ENCODE measurements at regions not wholly inside any gene's neighbourhood (a gene's known extent, or its start where the extent isn't known, plus 50 kb on each side); places are given as distances from the start of the nearest gene placed in this dataset.

- Histone ChIP-seq H3K9me3 (ENCODE audit: control insufficient read depth, low read length) (no peaks in the 10 kb centered on the region), H3K36me3 (ENCODE audit: control insufficient read depth in 1 of 2, insufficient read depth in 2 of 2, low read length in 1 of 2) (no peaks in the 10 kb centered on the region), H3K4me3 (ENCODE audit: low read length in 2 of 2) (no peak overlapping the region), H3K4me1 (ENCODE audit: control insufficient read depth in 1 of 2, insufficient read depth in 2 of 2, low read length in 2 of 2) (no peaks in the 10 kb centered on the region), H3K27ac (ENCODE audit: low read depth in 1 of 2, low read length in 2 of 2) (no peak overlapping the region), H3K27me3 (ENCODE audit: control insufficient read depth in 1 of 2, insufficient read depth in 2 of 2, low read length in 1 of 2) (no peaks in the 10 kb centered on the region)
- ATAC-seq (ENCODE audit: low FRiP score) (no peak), DNase-seq (no peak)
- intact Hi-C loops (cut with DNase I), result no loop called here
- 62 to 68% methylated on average over 4 of the region's 4 CpGs for WGBS, 2 donors
Observed at GRCh38 chr2:17125989-17126620, 392.1 kb downstream of the RAD51AP2 start.

GRCh38 chr2:17124575-17125318 is 393.5 kb downstream of the RAD51AP2 start:
- 66 to 67% methylated on average over 1 of the region's 1 CpG for WGBS, 2 donors
- ATAC-seq (ENCODE audit: low FRiP score) (no peak), DNase-seq (no peak)
- H3K27ac ChIP-seq (ENCODE audit: low read depth in 1 of 2, low read length in 2 of 2), result no peak overlapping the region
- no peaks in the 10 kb centered on the region for H3K27me3 ChIP-seq (ENCODE audit: control insufficient read depth in 1 of 2, insufficient read depth in 2 of 2, low read length in 1 of 2)
- no peaks in the 10 kb centered on the region for H3K36me3 ChIP-seq (ENCODE audit: control insufficient read depth in 1 of 2, insufficient read depth in 2 of 2, low read length in 1 of 2)
- no peaks in the 10 kb centered on the region for H3K4me1 ChIP-seq (ENCODE audit: control insufficient read depth in 1 of 2, insufficient read depth in 2 of 2, low read length in 2 of 2)
- no peaks in the 10 kb centered on the region for H3K9me3 ChIP-seq (ENCODE audit: control insufficient read depth, low read length)
- no peak overlapping the region for H3K4me3 ChIP-seq (ENCODE audit: low read length in 2 of 2)
- intact Hi-C loops (cut with DNase I), result no loop called here

- Histone ChIP-seq H3K9me3 (ENCODE audit: control insufficient read depth, low read length) (no peaks in the 10 kb centered on the region), H3K27me3 (ENCODE audit: control insufficient read depth in 1 of 2, insufficient read depth in 2 of 2, low read length in 1 of 2) (no peaks in the 10 kb centered on the region), H3K4me1 (ENCODE audit: control insufficient read depth in 1 of 2, insufficient read depth in 2 of 2, low read length in 2 of 2) (no peaks in the 10 kb centered on the region), H3K27ac (ENCODE audit: low read depth in 1 of 2, low read length in 2 of 2) (no peak overlapping the region), H3K36me3 (ENCODE audit: control insufficient read depth in 1 of 2, insufficient read depth in 2 of 2, low read length in 1 of 2) (no peaks in the 10 kb centered on the region), H3K4me3 (ENCODE audit: low read length in 2 of 2) (no peak overlapping the region)
- DNase-seq (no peak), ATAC-seq (ENCODE audit: low FRiP score) (no peak)
- WGBS, 2 donors, result 50 to 54% methylated on average over 7 of the region's 7 CpGs
- intact Hi-C loops (cut with DNase I), result no loop called here
Observed at GRCh38 chr2:17122887-17123501, 395.2 kb downstream of the RAD51AP2 start.

- intact Hi-C loops (cut with DNase I), result no loop called here
- DNase-seq (no peak), ATAC-seq (ENCODE audit: low FRiP score) (no peak)
- H3K27me3 ChIP-seq (ENCODE audit: control insufficient read depth in 1 of 2, insufficient read depth in 2 of 2, low read length in 1 of 2), result no peaks in the 10 kb centered on the region
- 44 to 45% methylated on average over 1 of the region's 1 CpG for WGBS, 2 donors
- no peaks in the 10 kb centered on the region for H3K4me1 ChIP-seq (ENCODE audit: control insufficient read depth in 1 of 2, insufficient read depth in 2 of 2, low read length in 2 of 2)
- H3K4me3 ChIP-seq (ENCODE audit: low read length in 2 of 2), result no peak overlapping the region
- no peaks in the 10 kb centered on the region for H3K36me3 ChIP-seq (ENCODE audit: control insufficient read depth in 1 of 2, insufficient read depth in 2 of 2, low read length in 1 of 2)
- H3K27ac ChIP-seq (ENCODE audit: low read depth in 1 of 2, low read length in 2 of 2), result no peak overlapping the region
- H3K9me3 ChIP-seq (ENCODE audit: control insufficient read depth, low read length), result no peaks in the 10 kb centered on the region
Observed at GRCh38 chr2:17115466-17115865, 402.8 kb downstream of the RAD51AP2 start.

- DNase-seq, result no peak
Observed at GRCh38 chr2:17115042-17115441, 403.2 kb downstream of the RAD51AP2 start.

GRCh38 chr2:17107871-17108270 is 410.4 kb downstream of the RAD51AP2 start:
- H3K27ac ChIP-seq (ENCODE audit: low read depth in 1 of 2, low read length in 2 of 2), result no peak overlapping the region
- H3K36me3 ChIP-seq (ENCODE audit: control insufficient read depth in 1 of 2, insufficient read depth in 2 of 2, low read length in 1 of 2), result no peaks in the 10 kb centered on the region
- 35 to 37% methylated on average over 2 of the region's 2 CpGs for WGBS, 2 donors
- no peaks in the 10 kb centered on the region for H3K9me3 ChIP-seq (ENCODE audit: control insufficient read depth, low read length)
- no peak for DNase-seq
- no peaks in the 10 kb centered on the region for H3K4me1 ChIP-seq (ENCODE audit: control insufficient read depth in 1 of 2, insufficient read depth in 2 of 2, low read length in 2 of 2)
- no peaks in the 10 kb centered on the region for H3K27me3 ChIP-seq (ENCODE audit: control insufficient read depth in 1 of 2, insufficient read depth in 2 of 2, low read length in 1 of 2)
- intact Hi-C loops (cut with DNase I), result no loop called here
- no peak for ATAC-seq (ENCODE audit: low FRiP score)
- no peak overlapping the region for H3K4me3 ChIP-seq (ENCODE audit: low read length in 2 of 2)

More at GRCh38 chr2:17115042-17115441, 403.2 kb downstream of the RAD51AP2 start:
- no peak overlapping the region for H3K27ac ChIP-seq (ENCODE audit: low read depth in 1 of 2, low read length in 2 of 2)
- no peak for ATAC-seq (ENCODE audit: low FRiP score)
- WGBS, 2 donors, result 22 to 30% methylated on average over 2 of the region's 2 CpGs
- H3K36me3 ChIP-seq (ENCODE audit: control insufficient read depth in 1 of 2, insufficient read depth in 2 of 2, low read length in 1 of 2), result no peaks in the 10 kb centered on the region
- no peaks in the 10 kb centered on the region for H3K4me1 ChIP-seq (ENCODE audit: control insufficient read depth in 1 of 2, insufficient read depth in 2 of 2, low read length in 2 of 2)
- no peak overlapping the region for H3K4me3 ChIP-seq (ENCODE audit: low read length in 2 of 2)
- H3K9me3 ChIP-seq (ENCODE audit: control insufficient read depth, low read length), result no peaks in the 10 kb centered on the region
- H3K27me3 ChIP-seq (ENCODE audit: control insufficient read depth in 1 of 2, insufficient read depth in 2 of 2, low read length in 1 of 2), result no peaks in the 10 kb centered on the region
- intact Hi-C loops (cut with DNase I), result no loop called here

GRCh38 chr2:17107151-17107550 is 411.1 kb downstream of the RAD51AP2 start:
- Histone ChIP-seq H3K27me3 (ENCODE audit: control insufficient read depth in 1 of 2, insufficient read depth in 2 of 2, low read length in 1 of 2) (no peaks in the 10 kb centered on the region), H3K27ac (ENCODE audit: low read depth in 1 of 2, low read length in 2 of 2) (no peak overlapping the region)

GRCh38 chr2:17106418-17106817 is 411.8 kb downstream of the RAD51AP2 start:
- Histone ChIP-seq H3K9me3 (ENCODE audit: control insufficient read depth, low read length) (no peaks in the 10 kb centered on the region), H3K27ac (ENCODE audit: low read depth in 1 of 2, low read length in 2 of 2) (no peak overlapping the region), H3K27me3 (ENCODE audit: control insufficient read depth in 1 of 2, insufficient read depth in 2 of 2, low read length in 1 of 2) (no peaks in the 10 kb centered on the region), H3K4me1 (ENCODE audit: control insufficient read depth in 1 of 2, insufficient read depth in 2 of 2, low read length in 2 of 2) (no peaks in the 10 kb centered on the region), H3K4me3 (ENCODE audit: low read length in 2 of 2) (no peak overlapping the region), H3K36me3 (ENCODE audit: control insufficient read depth in 1 of 2, insufficient read depth in 2 of 2, low read length in 1 of 2) (no peaks in the 10 kb centered on the region)
- intact Hi-C loops (cut with DNase I), result no loop called here
- no peak for DNase-seq
- ATAC-seq (ENCODE audit: low FRiP score), result no peak
- WGBS, 2 donors, result 79 to 92% methylated on average over 1 of the region's 1 CpG

More at GRCh38 chr2:17107151-17107550, 411.1 kb downstream of the RAD51AP2 start:
- H3K36me3 ChIP-seq (ENCODE audit: control insufficient read depth in 1 of 2, insufficient read depth in 2 of 2, low read length in 1 of 2), result no peaks in the 10 kb centered on the region
- no peak overlapping the region for H3K4me3 ChIP-seq (ENCODE audit: low read length in 2 of 2)
- ATAC-seq (ENCODE audit: low FRiP score), result no peak
- 0 to 4% methylated on average over 2 of the region's 2 CpGs for WGBS, 2 donors
- intact Hi-C loops (cut with DNase I), result no loop called here
- no peaks in the 10 kb centered on the region for H3K4me1 ChIP-seq (ENCODE audit: control insufficient read depth in 1 of 2, insufficient read depth in 2 of 2, low read length in 2 of 2)
- no peak for DNase-seq
- no peaks in the 10 kb centered on the region for H3K9me3 ChIP-seq (ENCODE audit: control insufficient read depth, low read length)

GRCh38 chr2:17104454-17104853 is 413.8 kb downstream of the RAD51AP2 start:
- Histone ChIP-seq H3K27ac (ENCODE audit: low read depth in 1 of 2, low read length in 2 of 2) (no peak overlapping the region), H3K27me3 (ENCODE audit: control insufficient read depth in 1 of 2, insufficient read depth in 2 of 2, low read length in 1 of 2) (no peaks in the 10 kb centered on the region), H3K4me3 (ENCODE audit: low read length in 2 of 2) (no peak overlapping the region), H3K9me3 (ENCODE audit: control insufficient read depth, low read length) (no peaks in the 10 kb centered on the region), H3K4me1 (ENCODE audit: control insufficient read depth in 1 of 2, insufficient read depth in 2 of 2, low read length in 2 of 2) (no peaks in the 10 kb centered on the region), H3K36me3 (ENCODE audit: control insufficient read depth in 1 of 2, insufficient read depth in 2 of 2, low read length in 1 of 2) (no peaks in the 10 kb centered on the region)
- intact Hi-C loops (cut with DNase I), result no loop called here
- DNase-seq (no peak), ATAC-seq (ENCODE audit: low FRiP score) (no peak)

Measured in aorta (tissue), 5 donors.